ENCODE measurements at regions not wholly inside any gene's neighbourhood (a gene's known extent, or its start where the extent isn't known, plus 50 kb on each side); places are given as distances from the start of the nearest gene placed in this dataset.

DNA sequence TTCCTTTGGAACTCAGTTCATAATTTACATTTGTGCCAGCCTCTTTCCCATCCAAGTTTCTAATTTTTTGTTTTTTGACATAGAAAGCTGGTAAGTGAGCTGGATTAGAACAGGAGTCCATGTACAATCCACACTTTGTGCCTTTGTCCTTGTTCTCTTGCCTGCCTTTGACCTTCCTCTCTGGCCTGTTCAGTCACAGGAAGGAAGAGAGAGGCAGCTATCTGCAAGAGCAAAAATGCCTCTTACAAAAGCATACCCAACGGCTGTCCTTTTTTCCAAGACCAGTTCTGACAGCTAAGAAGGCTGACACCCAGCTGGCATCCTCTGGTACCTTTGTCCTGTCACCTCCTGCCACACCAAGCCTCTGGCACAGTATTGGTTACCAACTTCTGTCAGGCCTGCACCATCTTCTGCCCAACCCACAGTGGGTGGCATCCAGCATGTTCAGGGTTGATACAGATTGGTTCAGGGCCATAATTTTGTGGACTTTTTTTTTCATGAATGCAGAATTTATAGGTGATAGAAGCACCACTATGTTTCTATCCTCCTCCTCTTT, 133.7 kb upstream of the KLF14 start:
- peak overlapping the region; percentile 21 for H3K27ac ChIP-seq (ENCODE audit: low read length, poor library complexity, severe bottlenecking)
- peaks cover 2% of the 10 kb centered on the region for H3K79me1 ChIP-seq (replicated peaks; ENCODE audit: low read length, poor library complexity, severe bottlenecking)
- no peak overlapping the region for H2BK120ac ChIP-seq (ENCODE audit: low read depth, low read length)
- peaks cover 24 to 96% of the 10 kb centered on the region in 2 experiments for H3K36me3 ChIP-seq (ENCODE audit: control insufficient read depth in 1 of 2, insufficient read depth in 2 of 2, low read depth in 1 of 2, low read length in 2 of 2)
- H4K8ac ChIP-seq (ENCODE audit: low read length), result no peak overlapping the region
- H2AK5ac ChIP-seq (ENCODE audit: low read length, severe bottlenecking), result no peak overlapping the region
- no peaks in the 10 kb centered on the region for H3K27me3 ChIP-seq (ENCODE audit: control insufficient read depth in 1 of 2, insufficient read depth in 1 of 2, low read length in 2 of 2)
- H3K4me3 ChIP-seq (ENCODE audit: insufficient read depth in 1 of 2, low read depth in 1 of 2, low read length in 2 of 2), result no peak overlapping the region
- no peak overlapping the region for H2BK15ac ChIP-seq (ENCODE audit: low read depth, poor library complexity, severe bottlenecking)
- H3K9ac ChIP-seq (ENCODE audit: low read length), result peak overlapping the region; percentile 15
- peaks cover 13% of the 10 kb centered on the region for H3K4me1 ChIP-seq (ENCODE audit: control insufficient read depth, insufficient read depth, low read depth, low read length)
- H2BK5ac ChIP-seq (ENCODE audit: low read depth, low read length, poor library complexity, severe bottlenecking), result no peak overlapping the region
- peaks cover 3% of the 10 kb centered on the region for H3K9me3 ChIP-seq (ENCODE audit: control insufficient read depth, low read length)
- DNase-seq, result no peak
- no peak overlapping the region for H2AFZ ChIP-seq (ENCODE audit: low read depth, low read length)
- no peak overlapping the region for H3K18ac ChIP-seq (ENCODE audit: low read depth in 1 of 2, low read length in 2 of 2)
- H3K4me2 ChIP-seq (ENCODE audit: low read length, poor library complexity, severe bottlenecking), result no peak overlapping the region
- 100% methylated on average over 1 of the region's 1 CpG for WGBS
- H2BK12ac ChIP-seq (ENCODE audit: low read length in 2 of 2), result no peak overlapping the region
- H3K4ac ChIP-seq (ENCODE audit: low read depth in 1 of 2, low read length in 2 of 2), result no peak overlapping the region
- no peak overlapping the region for H3K23ac ChIP-seq (ENCODE audit: low read length in 2 of 2)
- H3K14ac ChIP-seq (ENCODE audit: low read length in 2 of 2), result no peak overlapping the region
- H4K91ac ChIP-seq (ENCODE audit: low read length), result no peak overlapping the region

DNA sequence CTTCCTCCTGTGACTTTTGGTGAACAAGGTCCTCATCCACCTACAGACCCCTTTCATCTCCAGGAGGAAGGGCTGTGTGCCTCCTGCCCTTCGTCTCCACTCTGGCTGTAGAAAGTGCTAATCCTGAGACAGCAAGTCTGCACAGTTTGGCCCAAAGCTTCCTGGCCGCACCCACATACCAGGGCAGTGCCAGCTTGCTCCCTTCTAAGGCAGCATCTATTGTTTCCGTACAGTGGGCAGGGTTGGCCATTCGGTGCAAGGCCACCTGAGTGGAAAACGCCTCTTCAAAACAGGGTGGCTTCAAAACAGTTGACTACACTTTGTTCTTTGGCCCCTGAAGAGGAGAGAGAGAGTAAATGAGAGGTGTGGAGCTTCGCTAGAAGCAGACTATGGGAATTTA, 134.1 kb upstream of the KLF14 start:
- no peak overlapping the region for H2BK120ac ChIP-seq (ENCODE audit: low read depth, low read length)
- H3K27me3 ChIP-seq (ENCODE audit: control insufficient read depth in 1 of 2, insufficient read depth in 1 of 2, low read length in 2 of 2), result no peaks in the 10 kb centered on the region
- no peak overlapping the region for H3K18ac ChIP-seq (ENCODE audit: low read depth in 1 of 2, low read length in 2 of 2)
- no peak overlapping the region for H3K4ac ChIP-seq (ENCODE audit: low read depth in 1 of 2, low read length in 2 of 2)
- H4K91ac ChIP-seq (ENCODE audit: low read length), result no peak overlapping the region
- no peak overlapping the region for H3K23ac ChIP-seq (ENCODE audit: low read length in 2 of 2)
- H2AFZ ChIP-seq (ENCODE audit: low read depth, low read length), result no peak overlapping the region
- H3K9ac ChIP-seq (ENCODE audit: low read length), result no peak overlapping the region
- H3K14ac ChIP-seq (ENCODE audit: low read length in 2 of 2), result no peak overlapping the region
- H2BK12ac ChIP-seq (ENCODE audit: low read length in 2 of 2), result no peak overlapping the region
- no peak overlapping the region for H3K4me2 ChIP-seq (ENCODE audit: low read length, poor library complexity, severe bottlenecking)
- peaks cover 27 to 96% of the 10 kb centered on the region in 2 experiments for H3K36me3 ChIP-seq (ENCODE audit: control insufficient read depth in 1 of 2, insufficient read depth in 2 of 2, low read depth in 1 of 2, low read length in 2 of 2)
- H3K9me3 ChIP-seq (ENCODE audit: control insufficient read depth, low read length), result no peaks in the 10 kb centered on the region
- no peak overlapping the region for H2BK5ac ChIP-seq (ENCODE audit: low read depth, low read length, poor library complexity, severe bottlenecking)
- peaks cover 3% of the 10 kb centered on the region for H3K79me1 ChIP-seq (replicated peaks; ENCODE audit: low read length, poor library complexity, severe bottlenecking)
- H3K27ac ChIP-seq (ENCODE audit: low read length, poor library complexity, severe bottlenecking), result no peak overlapping the region
- WGBS, result 93% methylated on average over 6 of the region's 6 CpGs
- no peak for DNase-seq
- H3K4me3 ChIP-seq (ENCODE audit: insufficient read depth in 1 of 2, low read depth in 1 of 2, low read length in 2 of 2), result no peak overlapping the region
- H2AK5ac ChIP-seq (ENCODE audit: low read length, severe bottlenecking), result no peak overlapping the region
- no peak overlapping the region for H4K8ac ChIP-seq (ENCODE audit: low read length)
- H3K4me1 ChIP-seq (ENCODE audit: control insufficient read depth, insufficient read depth, low read depth, low read length), result peaks cover 13% of the 10 kb centered on the region
- no peak overlapping the region for H2BK15ac ChIP-seq (ENCODE audit: low read depth, poor library complexity, severe bottlenecking)

DNA sequence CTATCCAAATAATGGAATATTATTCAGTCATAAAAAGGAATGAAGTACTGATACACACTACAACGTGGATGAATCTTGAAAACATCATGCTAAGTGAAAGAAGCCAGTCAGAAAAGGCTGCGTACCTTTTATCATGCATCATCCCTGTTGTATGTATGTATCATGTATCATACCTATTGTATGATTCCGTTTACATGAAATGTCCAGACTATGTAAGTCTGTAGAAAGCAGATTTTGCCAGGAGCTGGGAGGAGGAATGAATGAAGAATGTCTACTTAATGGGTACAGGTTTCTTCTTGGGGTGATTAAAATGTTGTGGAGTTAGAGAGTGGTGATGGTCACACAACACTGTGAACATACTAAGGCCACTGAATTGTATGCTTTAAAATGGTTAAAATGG, 135.9 kb upstream of the KLF14 start:
- Histone ChIP-seq H3K4ac (ENCODE audit: low read depth in 1 of 2, low read length in 2 of 2) (no peak overlapping the region), H3K18ac (ENCODE audit: low read depth in 1 of 2, low read length in 2 of 2) (no peak overlapping the region), H4K91ac (ENCODE audit: low read length) (no peak overlapping the region), H3K4me3 (ENCODE audit: insufficient read depth in 1 of 2, low read depth in 1 of 2, low read length in 2 of 2) (no peak overlapping the region), H3K4me2 (ENCODE audit: low read length, poor library complexity, severe bottlenecking) (no peak overlapping the region), H3K27me3 (ENCODE audit: control insufficient read depth in 1 of 2, insufficient read depth in 1 of 2, low read length in 2 of 2) (no peaks in the 10 kb centered on the region), H3K79me1 (replicated peaks; ENCODE audit: low read length, poor library complexity, severe bottlenecking) (peaks cover 4% of the 10 kb centered on the region), H2AFZ (ENCODE audit: low read depth, low read length) (no peak overlapping the region), H3K23ac (ENCODE audit: low read length in 2 of 2) (no peak overlapping the region), H2BK12ac (ENCODE audit: low read length in 2 of 2) (no peak overlapping the region), H3K9me3 (ENCODE audit: control insufficient read depth, low read length) (no peaks in the 10 kb centered on the region), H2BK15ac (ENCODE audit: low read depth, poor library complexity, severe bottlenecking) (no peak overlapping the region), H2BK5ac (ENCODE audit: low read depth, low read length, poor library complexity, severe bottlenecking) (no peak overlapping the region), H4K8ac (ENCODE audit: low read length) (no peak overlapping the region), H3K27ac (ENCODE audit: low read length, poor library complexity, severe bottlenecking) (no peak overlapping the region), H3K14ac (ENCODE audit: low read length in 2 of 2) (no peak overlapping the region), H2BK120ac (ENCODE audit: low read depth, low read length) (no peak overlapping the region), H3K4me1 (ENCODE audit: control insufficient read depth, insufficient read depth, low read depth, low read length) (peaks cover 21% of the 10 kb centered on the region), H3K9ac (ENCODE audit: low read length) (no peak overlapping the region), H3K36me3 (ENCODE audit: control insufficient read depth in 1 of 2, insufficient read depth in 2 of 2, low read depth in 1 of 2, low read length in 2 of 2) (peaks cover 33 to 96% of the 10 kb centered on the region in 2 experiments), H2AK5ac (ENCODE audit: low read length, severe bottlenecking) (no peak overlapping the region)
- WGBS, result 100% methylated on average over 1 of the region's 3 CpGs
- DNase-seq, result no peak

GRCh38 chr7:130872341-130872740, 138.3 kb upstream of the KLF14 start:
- H3K27ac ChIP-seq (ENCODE audit: low read length, poor library complexity, severe bottlenecking), result peak overlapping the region; percentile 18
- no peak overlapping the region for H3K14ac ChIP-seq (ENCODE audit: low read length in 2 of 2)
- no peaks in the 10 kb centered on the region for H3K27me3 ChIP-seq (ENCODE audit: control insufficient read depth in 1 of 2, insufficient read depth in 1 of 2, low read length in 2 of 2)
- H3K4me3 ChIP-seq (ENCODE audit: insufficient read depth in 1 of 2, low read depth in 1 of 2, low read length in 2 of 2), result no peak overlapping the region
- H2BK15ac ChIP-seq (ENCODE audit: low read depth, poor library complexity, severe bottlenecking), result no peak overlapping the region
- peaks cover 4% of the 10 kb centered on the region for H3K79me1 ChIP-seq (replicated peaks; ENCODE audit: low read length, poor library complexity, severe bottlenecking)
- H3K23ac ChIP-seq (ENCODE audit: low read length in 2 of 2), result no peak overlapping the region
- WGBS, result 91% methylated on average over 6 of the region's 6 CpGs
- peaks cover 23% of the 10 kb centered on the region for H3K4me1 ChIP-seq (ENCODE audit: control insufficient read depth, insufficient read depth, low read depth, low read length)
- H3K4ac ChIP-seq (ENCODE audit: low read depth in 1 of 2, low read length in 2 of 2), result no peak overlapping the region
- H3K9ac ChIP-seq (ENCODE audit: low read length), result peak overlapping the region; percentile 14
- H2AK5ac ChIP-seq (ENCODE audit: low read length, severe bottlenecking), result no peak overlapping the region
- H4K91ac ChIP-seq (ENCODE audit: low read length), result no peak overlapping the region
- no peak overlapping the region for H2BK120ac ChIP-seq (ENCODE audit: low read depth, low read length)
- no peak overlapping the region for H2BK5ac ChIP-seq (ENCODE audit: low read depth, low read length, poor library complexity, severe bottlenecking)
- H3K9me3 ChIP-seq (ENCODE audit: control insufficient read depth, low read length), result no peaks in the 10 kb centered on the region
- no peak overlapping the region for H2AFZ ChIP-seq (ENCODE audit: low read depth, low read length)
- no peak overlapping the region for H4K8ac ChIP-seq (ENCODE audit: low read length)
- DNase-seq, result no peak
- H3K36me3 ChIP-seq (ENCODE audit: control insufficient read depth in 1 of 2, insufficient read depth in 2 of 2, low read depth in 1 of 2, low read length in 2 of 2), result peaks cover 31 to 95% of the 10 kb centered on the region in 2 experiments
- H3K18ac ChIP-seq (ENCODE audit: low read depth in 1 of 2, low read length in 2 of 2), result no peak overlapping the region
- no peak overlapping the region for H2BK12ac ChIP-seq (ENCODE audit: low read length in 2 of 2)
- H3K4me2 ChIP-seq (ENCODE audit: low read length, poor library complexity, severe bottlenecking), result no peak overlapping the region

Measured in mesenchymal stem cell (in vitro differentiated cells and primary cell).